ENCODE measurements at regions not wholly inside any gene's neighbourhood (a gene's known extent, or its start where the extent isn't known, plus 50 kb on each side); places are given as distances from the start of the nearest gene placed in this dataset.

- in situ Hi-C loops (cut with MboI; ENCODE audit: low pct_unique_long_range_greater_than_20kb, low sequenced_read_pairs, unreplicated experiment): no loop called here
- no peak for DNase-seq (ENCODE audit: low spot score)
- no peak for TF ChIP-seq CTCF (IDR thresholded peaks at IDR 0.05; ENCODE audit: extremely low read depth, insufficient read depth, missing control alignments)
Measured at GRCh38 chr2:120791962-120792297, 56.3 kb downstream of the GLI2 start.

GRCh38 chr2:120793682-120794403 lies 58.2 kb downstream of the GLI2 start:
- in situ Hi-C loops (cut with MboI; ENCODE audit: low pct_unique_long_range_greater_than_20kb, low sequenced_read_pairs, unreplicated experiment): no loop called here
- no peak for TF ChIP-seq CTCF (IDR thresholded peaks at IDR 0.05; ENCODE audit: extremely low read depth, insufficient read depth, missing control alignments)

DNA sequence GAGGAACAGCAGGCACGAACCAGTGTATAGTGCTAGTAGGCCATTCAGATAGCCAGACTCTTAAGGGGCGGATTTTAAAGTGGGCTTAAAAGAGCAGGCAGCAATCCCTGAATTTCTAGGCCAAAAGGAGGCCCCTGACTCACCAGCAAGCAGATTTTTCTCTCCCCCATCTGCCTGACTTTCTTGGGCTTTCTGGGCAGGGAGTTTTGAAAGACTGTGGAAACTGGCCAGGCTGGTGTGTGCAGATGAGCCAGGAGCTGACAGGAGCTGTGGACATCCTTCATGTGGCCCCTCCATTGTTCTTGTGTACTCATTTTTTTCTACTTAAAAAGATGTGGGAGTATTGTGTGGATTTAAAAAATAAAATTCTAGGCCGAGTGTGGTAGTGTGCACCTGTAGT lies 59.0 kb downstream of the GLI2 start:
- in situ Hi-C loops (cut with MboI; ENCODE audit: low pct_unique_long_range_greater_than_20kb, low sequenced_read_pairs, unreplicated experiment): no loop called here
- DNase-seq (ENCODE audit: low spot score): no peak

More at GRCh38 chr2:120793682-120794403, 58.2 kb downstream of the GLI2 start:
- no peak for DNase-seq (ENCODE audit: low spot score)

GRCh38 chr2:120796094-120796493 lies 60.4 kb downstream of the GLI2 start:
- no peak for DNase-seq (ENCODE audit: low spot score)
- in situ Hi-C loops (cut with MboI; ENCODE audit: low pct_unique_long_range_greater_than_20kb, low sequenced_read_pairs, unreplicated experiment): no loop called here
- TF ChIP-seq CTCF (IDR thresholded peaks at IDR 0.05; ENCODE audit: extremely low read depth, insufficient read depth, missing control alignments): no peak

More for the DNA sequence above, 59.0 kb downstream of the GLI2 start:
- TF ChIP-seq CTCF (IDR thresholded peaks at IDR 0.05; ENCODE audit: extremely low read depth, insufficient read depth, missing control alignments): no peak

- TF ChIP-seq CTCF (IDR thresholded peaks at IDR 0.05; ENCODE audit: extremely low read depth, insufficient read depth, missing control alignments): no peak
- in situ Hi-C loops (cut with MboI; ENCODE audit: low pct_unique_long_range_greater_than_20kb, low sequenced_read_pairs, unreplicated experiment): no loop called here
- DNase-seq (ENCODE audit: low spot score): no peak
Measured at GRCh38 chr2:120797421-120798221, 62.0 kb downstream of the GLI2 start.

- DNase-seq (ENCODE audit: low spot score): no peak
- no peak for TF ChIP-seq CTCF (IDR thresholded peaks at IDR 0.05; ENCODE audit: extremely low read depth, insufficient read depth, missing control alignments)
- in situ Hi-C loops (cut with MboI; ENCODE audit: low pct_unique_long_range_greater_than_20kb, low sequenced_read_pairs, unreplicated experiment): no loop called here
Measured at GRCh38 chr2:120798567-120799247, 63.0 kb downstream of the GLI2 start.
